SK-N-SH (cell line): ENCODE measurements at regions not wholly inside any gene's neighbourhood (a gene's known extent, or its start where the extent isn't known, plus 50 kb on each side); places are given as distances from the start of the nearest gene placed in this dataset.

Source experiments
- CTCF ChIA-PET: fragments of 300-600, 350-600 bp; formaldehyde crosslinking; extraction: SDS; loops from one replicate; lab custom pipeline; 2021; lab: Yijun Ruan, JAX
- POLR2A ChIA-PET: fragments of 350-600 bp; sonication (Branson Sonifier 250); formaldehyde crosslinking; extraction: SDS; loops from one replicate; lab custom pipeline; 2020; ENCODE audit warnings: antibody characterized with exemption, inconsistent platforms; lab: Yijun Ruan, JAX
- DNase-seq: peaks from one replicate; pipeline ENCODE4 v3.0.0; 2012
- H2AFZ ChIP-seq: fragments of 200-600 bp; sonication (generic); 2 replicates; pipeline ENCODE4 v1.8.1; 2016; ENCODE audit warnings: antibody characterized with exemption, mild to moderate bottlenecking, low read depth
- H3F3A ChIP-seq: fragments of 200-600 bp; sonication (generic); replicated peaks from 2 replicates; pipeline ENCODE3; 2016; ENCODE audit warnings: antibody characterized with exemption, mild to moderate bottlenecking; ENCODE audit not compliant: insufficient read depth
- H3K27ac ChIP-seq, 2 experiments: fragments of 200-500 bp in 1 of 2; fragments of 200-600 bp in 1 of 2; sonication (Bioruptor generic) in 1 of 2; sonication (generic), shearing (Covaris generic) in 1 of 2; 2 replicates each; pipeline versions ENCODE4 v1.5.1 to v1.6.1; 2014 to 2016; ENCODE audit warnings: low read depth in 2 of 2, inconsistent platforms in 1 of 2, low read length in 1 of 2, mild to moderate bottlenecking in 1 of 2, mixed read lengths in 1 of 2
- H3K27me3 ChIP-seq: fragments of 200-600 bp; sonication (generic), shearing (Covaris generic); 2 replicates; pipeline ENCODE4 v1.6.1; 2016; ENCODE audit warnings: mixed run types; ENCODE audit not compliant: insufficient read depth
- H3K36me3 ChIP-seq, 2 experiments: fragments of 200-500 bp in 1 of 2; fragments of 200-600 bp in 1 of 2; sonication (Bioruptor generic) in 1 of 2; sonication (generic) in 1 of 2; replicated peaks in 1 of 2; 2 replicates each; pipeline versions ENCODE3 to v1.5.1; 2014 to 2016; ENCODE audit warnings: low read length in 1 of 2, mild to moderate bottlenecking in 1 of 2; ENCODE audit not compliant: insufficient read depth in 2 of 2, control insufficient read depth in 1 of 2
- H3K4me1 ChIP-seq, 2 experiments: fragments of 200-500 bp in 1 of 2; fragments of 200-600 bp in 1 of 2; sonication (Bioruptor generic) in 1 of 2; sonication (generic), shearing (Covaris generic) in 1 of 2; 2 replicates each; pipeline versions ENCODE4 v1.5.1 to v1.6.1; 2014 to 2016; ENCODE audit warnings: low read depth in 1 of 2, low read length in 1 of 2, mixed run types in 1 of 2; ENCODE audit not compliant: insufficient read depth in 2 of 2, control insufficient read depth in 1 of 2
- H3K4me2 ChIP-seq: fragments of 200-600 bp; sonication (generic), shearing (Covaris generic); 2 replicates; pipeline ENCODE4 v1.6.1; 2017; ENCODE audit warnings: mixed run types
- H3K4me3 ChIP-seq, 2 experiments: fragments of 200-500 bp in 1 of 2; fragments of 200-600 bp in 1 of 2; sonication (Bioruptor generic) in 1 of 2; sonication (generic), shearing (Covaris generic) in 1 of 2; 2 replicates each; pipeline versions ENCODE4 v1.5.1 to v1.8.1; 2014 to 2016; ENCODE audit warnings: low read depth in 2 of 2, inconsistent platforms in 1 of 2, low read length in 1 of 2, mild to moderate bottlenecking in 1 of 2, mixed read lengths in 1 of 2, moderate library complexity in 1 of 2
- H3K79me2 ChIP-seq: fragments of 200-600 bp; sonication (generic); 2 replicates; pipeline ENCODE4 v1.8.1; 2017; ENCODE audit warnings: mild to moderate bottlenecking; ENCODE audit not compliant: insufficient read depth
- H3K9ac ChIP-seq: fragments of 200-600 bp; sonication (generic); 2 replicates; pipeline ENCODE4 v1.6.1; 2017; ENCODE audit warnings: mixed run types
- H3K9me2 ChIP-seq: fragments of 200-600 bp; sonication (generic); 2 replicates; pipeline ENCODE4 v1.6.1; 2017; ENCODE audit warnings: mixed run types
- H3K9me3 ChIP-seq: fragments of 200-600 bp; sonication (generic); 2 replicates; pipeline ENCODE4 v1.6.1; 2017; ENCODE audit warnings: mixed run types, mild to moderate bottlenecking, moderate library complexity
- H4K20me1 ChIP-seq: fragments of 200-600 bp; sonication (generic); 2 replicates; pipeline ENCODE4 v1.6.1; 2017; ENCODE audit warnings: mild to moderate bottlenecking, mixed run types; ENCODE audit not compliant: insufficient read depth
- CHD2 ChIP-seq: fragments of 150-350 bp; IDR thresholded peaks from 2 replicates; pipeline ENCODE4 v1.6.1; 2018; ENCODE audit warnings: low read length; ENCODE audit not compliant: partially characterized antibody
- EP300 ChIP-seq, 2 experiments: IDR thresholded peaks; 2 replicates each; pipeline versions ENCODE4 v1.4.0 to v1.6.1; 2012; ENCODE audit warnings: borderline replicate concordance in 1 of 2, low read depth in 1 of 2, low read length in 1 of 2
- GABPA ChIP-seq: IDR thresholded peaks from 2 replicates; pipeline ENCODE4 v1.4.0; 2012; ENCODE audit warnings: low read depth, mild to moderate bottlenecking
- JUND ChIP-seq: IDR thresholded peaks from 2 replicates; pipeline ENCODE4 v1.4.0; 2012
- MEF2A ChIP-seq: IDR thresholded peaks from 2 replicates; pipeline ENCODE4 v1.4.0; 2012; ENCODE audit warnings: low read depth, borderline replicate concordance
- NFIC ChIP-seq: IDR thresholded peaks from 2 replicates; pipeline ENCODE4 v1.4.0; 2012; ENCODE audit warnings: borderline replicate concordance
- NRF1 ChIP-seq: IDR thresholded peaks from 2 replicates; pipeline ENCODE4 v1.6.1; 2012; ENCODE audit warnings: low read depth, mild to moderate bottlenecking, low read length
- POLR2AphosphoS5 ChIP-seq: IDR thresholded peaks from 2 replicates; pipeline ENCODE4 v1.6.1; 2012; ENCODE audit warnings: low read depth, low read length
- RCOR1 ChIP-seq: fragments of 150-350 bp; IDR thresholded peaks from 2 replicates; pipeline ENCODE4 v1.6.1; 2017; ENCODE audit warnings: antibody characterized with exemption, low read length
- RFX5 ChIP-seq: IDR thresholded peaks from 2 replicates; pipeline ENCODE4 v1.6.1; 2012; ENCODE audit warnings: mild to moderate bottlenecking, improper control_type of control experiment, low read length
- SIN3A ChIP-seq: IDR thresholded peaks from 2 replicates; pipeline ENCODE4 v1.6.1; 2012; ENCODE audit warnings: low read depth, mild to moderate bottlenecking, low read length, moderate library complexity, borderline replicate concordance
- SMC3 ChIP-seq: IDR thresholded peaks from 2 replicates; pipeline ENCODE4 v1.6.1; 2012; ENCODE audit warnings: low read depth, low read length, improper control_type of control experiment
- WGBS: methylation state at CpG from one replicate; pipeline ENCODE4 v1.1.6; 2017; ENCODE audit warnings: low lambda C conversion rate; 5-methylcytosine and 5-hydroxymethylcytosine counted together
- TF ChIP-seq, protein P1 (sequence below): IDR thresholded peaks from 2 replicates; pipeline ENCODE4 v1.4.0; 2012; ENCODE audit warnings: low read depth, borderline replicate concordance
- TF ChIP-seq, protein P2 (sequence below): fragments of 150-350 bp; IDR thresholded peaks from 2 replicates; pipeline ENCODE4 v1.6.1; 2016; ENCODE audit warnings: mild to moderate bottlenecking, low read depth, low read length
- TF ChIP-seq, protein P3 (sequence below): fragments of 150-350 bp; IDR thresholded peaks from 2 replicates; pipeline ENCODE4 v1.6.1; 2017; ENCODE audit warnings: antibody characterized with exemption, low read length, low read depth, borderline replicate concordance
- TF ChIP-seq, protein P4 (sequence below): IDR thresholded peaks from 2 replicates; pipeline ENCODE4; 2012

DNA sequence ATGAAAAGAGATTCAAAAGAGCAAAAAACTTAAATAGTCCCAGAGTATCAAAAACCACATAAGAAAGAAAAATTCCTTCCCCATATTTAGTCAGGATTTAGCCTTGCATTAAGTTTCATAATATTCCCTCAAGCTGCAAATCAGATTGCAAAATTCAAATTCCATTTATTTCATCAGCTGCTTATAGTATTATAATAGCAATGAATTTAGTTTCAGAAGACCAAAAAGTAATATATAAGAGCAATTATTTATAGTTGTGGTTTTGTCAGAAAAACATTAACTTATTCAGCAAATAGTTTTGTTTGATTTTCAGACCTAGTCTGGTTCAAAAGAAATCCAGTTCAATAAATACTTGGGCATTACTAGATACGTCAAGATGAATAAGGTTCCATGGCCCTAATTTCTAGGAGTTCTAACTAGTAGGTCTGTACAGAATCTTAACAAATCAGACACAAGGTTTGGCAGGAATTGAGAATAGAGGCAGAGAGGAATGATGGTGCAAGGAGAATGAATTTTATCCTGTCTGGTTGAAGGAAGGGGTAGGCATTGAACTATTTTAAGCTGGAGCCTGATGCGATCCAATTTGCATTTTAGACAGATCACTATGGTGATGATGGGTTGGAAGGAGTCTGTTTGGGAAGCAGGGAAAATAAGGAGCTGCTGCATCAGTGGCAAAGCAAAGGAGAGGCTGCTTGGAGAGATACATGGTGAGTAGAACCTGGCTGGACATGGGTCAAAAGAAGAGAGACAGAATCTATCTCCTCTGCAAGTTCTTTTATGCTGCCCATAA, 163.9 kb upstream of the STXBP5 start:
- Histone ChIP-seq H3K36me3 (no peaks in the 10 kb centered on the region), H3K4me1 (no peaks in the 10 kb centered on the region; a peak in 1 of 4 replicates), H3K9me3 (peaks cover 9% of the 10 kb centered on the region), H3K27ac (no peak overlapping the region), H3K79me2 (no peaks in the 10 kb centered on the region), H3K9ac (no peak overlapping the region), H3K4me3 (no peak overlapping the region), H3F3A (no peaks in the 10 kb centered on the region), H2AFZ (no peak overlapping the region), H4K20me1 (no peaks in the 10 kb centered on the region), H3K4me2 (no peak overlapping the region), H3K9me2 (no peaks in the 10 kb centered on the region), H3K27me3 (no peaks in the 10 kb centered on the region)
- TF ChIP-seq RCOR1, result no peak
- TF ChIP-seq, protein P1, sequence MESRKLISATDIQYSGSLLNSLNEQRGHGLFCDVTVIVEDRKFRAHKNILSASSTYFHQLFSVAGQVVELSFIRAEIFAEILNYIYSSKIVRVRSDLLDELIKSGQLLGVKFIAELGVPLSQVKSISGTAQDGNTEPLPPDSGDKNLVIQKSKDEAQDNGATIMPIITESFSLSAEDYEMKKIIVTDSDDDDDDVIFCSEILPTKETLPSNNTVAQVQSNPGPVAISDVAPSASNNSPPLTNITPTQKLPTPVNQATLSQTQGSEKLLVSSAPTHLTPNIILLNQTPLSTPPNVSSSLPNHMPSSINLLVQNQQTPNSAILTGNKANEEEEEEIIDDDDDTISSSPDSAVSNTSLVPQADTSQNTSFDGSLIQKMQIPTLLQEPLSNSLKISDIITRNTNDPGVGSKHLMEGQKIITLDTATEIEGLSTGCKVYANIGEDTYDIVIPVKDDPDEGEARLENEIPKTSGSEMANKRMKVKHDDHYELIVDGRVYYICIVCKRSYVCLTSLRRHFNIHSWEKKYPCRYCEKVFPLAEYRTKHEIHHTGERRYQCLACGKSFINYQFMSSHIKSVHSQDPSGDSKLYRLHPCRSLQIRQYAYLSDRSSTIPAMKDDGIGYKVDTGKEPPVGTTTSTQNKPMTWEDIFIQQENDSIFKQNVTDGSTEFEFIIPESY, result no peak
- TF ChIP-seq, protein P2, sequence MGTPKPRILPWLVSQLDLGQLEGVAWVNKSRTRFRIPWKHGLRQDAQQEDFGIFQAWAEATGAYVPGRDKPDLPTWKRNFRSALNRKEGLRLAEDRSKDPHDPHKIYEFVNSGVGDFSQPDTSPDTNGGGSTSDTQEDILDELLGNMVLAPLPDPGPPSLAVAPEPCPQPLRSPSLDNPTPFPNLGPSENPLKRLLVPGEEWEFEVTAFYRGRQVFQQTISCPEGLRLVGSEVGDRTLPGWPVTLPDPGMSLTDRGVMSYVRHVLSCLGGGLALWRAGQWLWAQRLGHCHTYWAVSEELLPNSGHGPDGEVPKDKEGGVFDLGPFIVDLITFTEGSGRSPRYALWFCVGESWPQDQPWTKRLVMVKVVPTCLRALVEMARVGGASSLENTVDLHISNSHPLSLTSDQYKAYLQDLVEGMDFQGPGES, result no peak
- TF ChIP-seq, protein P3, sequence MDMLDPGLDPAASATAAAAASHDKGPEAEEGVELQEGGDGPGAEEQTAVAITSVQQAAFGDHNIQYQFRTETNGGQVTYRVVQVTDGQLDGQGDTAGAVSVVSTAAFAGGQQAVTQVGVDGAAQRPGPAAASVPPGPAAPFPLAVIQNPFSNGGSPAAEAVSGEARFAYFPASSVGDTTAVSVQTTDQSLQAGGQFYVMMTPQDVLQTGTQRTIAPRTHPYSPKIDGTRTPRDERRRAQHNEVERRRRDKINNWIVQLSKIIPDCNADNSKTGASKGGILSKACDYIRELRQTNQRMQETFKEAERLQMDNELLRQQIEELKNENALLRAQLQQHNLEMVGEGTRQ, result no peak
- no peak for TF ChIP-seq EP300 (IDR thresholded peaks at IDR 0.05; ENCODE audit: borderline replicate concordance in 1 of 2, low read depth in 1 of 2, low read length in 1 of 2)
- no peak for TF ChIP-seq SMC3
- TF ChIP-seq POLR2AphosphoS5, result no peak
- no peak for TF ChIP-seq JUND
- TF ChIP-seq NFIC, result no peak
- TF ChIP-seq, protein P4, sequence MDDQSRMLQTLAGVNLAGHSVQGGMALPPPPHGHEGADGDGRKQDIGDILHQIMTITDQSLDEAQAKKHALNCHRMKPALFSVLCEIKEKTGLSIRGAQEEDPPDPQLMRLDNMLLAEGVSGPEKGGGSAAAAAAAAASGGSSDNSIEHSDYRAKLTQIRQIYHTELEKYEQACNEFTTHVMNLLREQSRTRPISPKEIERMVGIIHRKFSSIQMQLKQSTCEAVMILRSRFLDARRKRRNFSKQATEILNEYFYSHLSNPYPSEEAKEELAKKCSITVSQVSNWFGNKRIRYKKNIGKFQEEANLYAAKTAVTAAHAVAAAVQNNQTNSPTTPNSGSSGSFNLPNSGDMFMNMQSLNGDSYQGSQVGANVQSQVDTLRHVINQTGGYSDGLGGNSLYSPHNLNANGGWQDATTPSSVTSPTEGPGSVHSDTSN, result no peak
- TF ChIP-seq RFX5, result no peak
- no peak for TF ChIP-seq SIN3A
- no peak for TF ChIP-seq CHD2
- no peak for TF ChIP-seq GABPA
- TF ChIP-seq NRF1, result no peak
- no peak for TF ChIP-seq MEF2A
- DNase-seq, result no peak
- POLR2A ChIA-PET, result no interaction called here
- CTCF ChIA-PET, result interaction anchor here (0.5 kb wide), 1 partner anchor 40 kb away, joined by 3 read pairs; no protein-coding TSS in a partner anchor
- WGBS, result 79% methylated on average over 2 of the region's 2 CpGs
